ENCODE measurements at regions not wholly inside any gene's neighbourhood (a gene's known extent, or its start where the extent isn't known, plus 50 kb on each side); places are given as distances from the start of the nearest gene placed in this dataset.
"Not testable (repeated sequence)": the region's sequence is repeated elsewhere in the genome, so short reads cannot be mapped to it uniquely, and the experiment has no call there.

GRCh38 chr15:84113919-84114318 lies 121.7 kb upstream of the GOLGA6L4 start:
- no peak overlapping the region for H3K9ac ChIP-seq (ENCODE audit: low read length)

GRCh38 chr15:84114680-84115079 lies 120.9 kb upstream of the GOLGA6L4 start:
- not testable (repeated sequence) for H3K9ac ChIP-seq (ENCODE audit: low read length); H3K4me3 ChIP-seq (ENCODE audit: low read length); H3K4me2 ChIP-seq (ENCODE audit: low read length); H3K27ac ChIP-seq (ENCODE audit: low read length); H4K20me1 ChIP-seq (ENCODE audit: insufficient read depth, low read length); H3K36me3 ChIP-seq (replicated peaks; ENCODE audit: low read depth, low read length); H3K27me3 ChIP-seq (ENCODE audit: low read depth, low read length); H2AFZ ChIP-seq (ENCODE audit: low read depth, low read length); H3K9me3 ChIP-seq (ENCODE audit: insufficient read depth, low read length); H3K79me2 ChIP-seq (ENCODE audit: low read length); H3K4me1 ChIP-seq (ENCODE audit: low read length)

More at GRCh38 chr15:84113919-84114318, 121.7 kb upstream of the GOLGA6L4 start:
- no peaks in the 10 kb centered on the region for H3K79me2 ChIP-seq (ENCODE audit: low read length)
- TF ChIP-seq EZH2phosphoT487 (IDR thresholded peaks at IDR 0.05; ENCODE audit: low read depth) (no peak), CTCF (IDR thresholded peaks at IDR 0.05; ENCODE audit: low read depth, low read length) (no peak)
- H3K4me2 ChIP-seq (ENCODE audit: low read length): no peak overlapping the region
- H3K4me1 ChIP-seq (ENCODE audit: low read length): no peaks in the 10 kb centered on the region
- H3K4me3 ChIP-seq (ENCODE audit: low read length): no peak overlapping the region
- no peak overlapping the region for H3K27ac ChIP-seq (ENCODE audit: low read length)
- no peaks in the 10 kb centered on the region for H3K9me3 ChIP-seq (ENCODE audit: insufficient read depth, low read length)
- H3K27me3 ChIP-seq (ENCODE audit: low read depth, low read length): peaks cover 7% of the 10 kb centered on the region; the same call in 1 of the 2 replicates
- H3K36me3 ChIP-seq (replicated peaks; ENCODE audit: low read depth, low read length): no peaks in the 10 kb centered on the region
- H2AFZ ChIP-seq (ENCODE audit: low read depth, low read length): no peak overlapping the region
- H4K20me1 ChIP-seq (ENCODE audit: insufficient read depth, low read length): no peaks in the 10 kb centered on the region

- H3K9me3 ChIP-seq (ENCODE audit: insufficient read depth, low read length); H3K4me2 ChIP-seq (ENCODE audit: low read length); H3K27me3 ChIP-seq (ENCODE audit: low read depth, low read length); H3K9ac ChIP-seq (ENCODE audit: low read length); H3K36me3 ChIP-seq (replicated peaks; ENCODE audit: low read depth, low read length); H2AFZ ChIP-seq (ENCODE audit: low read depth, low read length); H3K27ac ChIP-seq (ENCODE audit: low read length); H4K20me1 ChIP-seq (ENCODE audit: insufficient read depth, low read length); H3K79me2 ChIP-seq (ENCODE audit: low read length); H3K4me3 ChIP-seq (ENCODE audit: low read length); H3K4me1 ChIP-seq (ENCODE audit: low read length): not testable (repeated sequence)
Measured at GRCh38 chr15:84119351-84119750, 116.2 kb upstream of the GOLGA6L4 start.

GRCh38 chr15:84120903-84121302 lies 114.7 kb upstream of the GOLGA6L4 start:
- H3K4me2 ChIP-seq (ENCODE audit: low read length); H2AFZ ChIP-seq (ENCODE audit: low read depth, low read length); H3K4me1 ChIP-seq (ENCODE audit: low read length); H3K9me3 ChIP-seq (ENCODE audit: insufficient read depth, low read length); H4K20me1 ChIP-seq (ENCODE audit: insufficient read depth, low read length); H3K36me3 ChIP-seq (replicated peaks; ENCODE audit: low read depth, low read length); H3K79me2 ChIP-seq (ENCODE audit: low read length); H3K27me3 ChIP-seq (ENCODE audit: low read depth, low read length); H3K9ac ChIP-seq (ENCODE audit: low read length); H3K27ac ChIP-seq (ENCODE audit: low read length); H3K4me3 ChIP-seq (ENCODE audit: low read length): not testable (repeated sequence)

- not testable (repeated sequence) for H3K4me1 ChIP-seq (ENCODE audit: low read length); H3K36me3 ChIP-seq (replicated peaks; ENCODE audit: low read depth, low read length); H3K27ac ChIP-seq (ENCODE audit: low read length); H3K4me2 ChIP-seq (ENCODE audit: low read length); H3K4me3 ChIP-seq (ENCODE audit: low read length); H2AFZ ChIP-seq (ENCODE audit: low read depth, low read length); H3K27me3 ChIP-seq (ENCODE audit: low read depth, low read length); H3K9me3 ChIP-seq (ENCODE audit: insufficient read depth, low read length); H3K79me2 ChIP-seq (ENCODE audit: low read length); H3K9ac ChIP-seq (ENCODE audit: low read length); H4K20me1 ChIP-seq (ENCODE audit: insufficient read depth, low read length)
Measured at GRCh38 chr15:84128706-84129105, 106.9 kb upstream of the GOLGA6L4 start.

- not testable (repeated sequence) for H3K4me1 ChIP-seq (ENCODE audit: low read length); H3K27me3 ChIP-seq (ENCODE audit: low read depth, low read length); H3K4me2 ChIP-seq (ENCODE audit: low read length); H4K20me1 ChIP-seq (ENCODE audit: insufficient read depth, low read length); H3K9ac ChIP-seq (ENCODE audit: low read length); H3K79me2 ChIP-seq (ENCODE audit: low read length); H3K27ac ChIP-seq (ENCODE audit: low read length); H2AFZ ChIP-seq (ENCODE audit: low read depth, low read length); H3K36me3 ChIP-seq (replicated peaks; ENCODE audit: low read depth, low read length); H3K9me3 ChIP-seq (ENCODE audit: insufficient read depth, low read length); H3K4me3 ChIP-seq (ENCODE audit: low read length)
Measured at GRCh38 chr15:84130098-84130831, 105.3 kb upstream of the GOLGA6L4 start.

- H3K9ac ChIP-seq (ENCODE audit: low read length); H3K36me3 ChIP-seq (replicated peaks; ENCODE audit: low read depth, low read length); H2AFZ ChIP-seq (ENCODE audit: low read depth, low read length); H4K20me1 ChIP-seq (ENCODE audit: insufficient read depth, low read length); H3K9me3 ChIP-seq (ENCODE audit: insufficient read depth, low read length); H3K4me2 ChIP-seq (ENCODE audit: low read length); H3K4me1 ChIP-seq (ENCODE audit: low read length); H3K27me3 ChIP-seq (ENCODE audit: low read depth, low read length); H3K27ac ChIP-seq (ENCODE audit: low read length); H3K4me3 ChIP-seq (ENCODE audit: low read length); H3K79me2 ChIP-seq (ENCODE audit: low read length): not testable (repeated sequence)
Measured at GRCh38 chr15:84135931-84136456, 99.6 kb upstream of the GOLGA6L4 start.
